ENCODE measurements at regions not wholly inside any gene's neighbourhood (a gene's known extent, or its start where the extent isn't known, plus 50 kb on each side); places are given as distances from the start of the nearest gene placed in this dataset.

DNA sequence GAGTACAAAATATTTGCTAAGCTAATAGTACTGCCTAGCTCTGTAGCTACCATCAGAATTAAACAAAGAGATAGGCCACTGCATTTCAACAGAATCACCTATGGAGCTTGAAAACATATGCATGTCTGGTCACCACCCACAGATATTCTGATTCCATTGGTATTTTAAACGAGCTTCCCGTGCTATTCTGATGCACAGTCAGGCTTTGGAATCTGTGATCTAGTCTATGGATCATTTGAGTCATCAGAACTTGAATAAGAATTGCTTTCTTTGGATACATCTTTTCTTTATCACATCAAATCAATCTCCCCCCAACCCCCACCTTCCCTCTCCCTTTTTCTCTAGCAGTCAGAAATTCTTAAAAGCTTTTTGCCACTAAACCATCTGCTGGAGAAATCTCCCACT, 124.7 kb downstream of the NPIPB5 start:
- no peaks in the 10 kb centered on the region for H3K9me1 ChIP-seq (replicated peaks; ENCODE audit: control insufficient read depth, extremely low read depth, insufficient read depth, low read length)
- no peak overlapping the region for H3K4me3 ChIP-seq (replicated peaks in 1 of 3; ENCODE audit: insufficient read depth in 1 of 3, low read depth in 1 of 3, low read length in 3 of 3)
- H3K4me2 ChIP-seq (ENCODE audit: insufficient read depth, low read length) = no peak overlapping the region
- no TSS peak for BruUV-seq (replicated peaks)
- no peaks in the 10 kb centered on the region for H4K20me1 ChIP-seq (replicated peaks; ENCODE audit: control insufficient read depth, extremely low read depth, insufficient read depth, low read length)
- H3K79me2 ChIP-seq (ENCODE audit: control insufficient read depth, insufficient read depth, low read length) = no peaks in the 10 kb centered on the region
- dilution Hi-C loops (cut with MboI; ENCODE audit: extremely low pct_ligation_motif_present, low sequenced_read_pairs) = no loop called here
- FAIRE-seq (no peak), DNase-seq (ENCODE audit: low read depth, low spot score) (no peak)
- H3K4me1 ChIP-seq (ENCODE audit: control insufficient read depth, extremely low read depth, insufficient read depth, low read length) = no peaks in the 10 kb centered on the region
- ChIA-PET CTCF (interaction anchor here (1.4 to 2.1 kb wide), 2 partner anchors 9 to 17 kb away, joined by 3 to 6 read pairs; no protein-coding TSS in a partner anchor), POLR2A (no interaction called here)
- no peak overlapping the region for H3K9ac ChIP-seq (replicated peaks; ENCODE audit: extremely low read depth, insufficient read depth, low read length)
- no peak for TF ChIP-seq MYC (IDR thresholded peaks at IDR 0.05; ENCODE audit: low read depth, low read length)
- no peak for TF ChIP-seq EZH2 (IDR thresholded peaks at IDR 0.05; ENCODE audit: borderline replicate concordance, low read depth, low read length, severe bottlenecking)
- TF ChIP-seq, protein P1, sequence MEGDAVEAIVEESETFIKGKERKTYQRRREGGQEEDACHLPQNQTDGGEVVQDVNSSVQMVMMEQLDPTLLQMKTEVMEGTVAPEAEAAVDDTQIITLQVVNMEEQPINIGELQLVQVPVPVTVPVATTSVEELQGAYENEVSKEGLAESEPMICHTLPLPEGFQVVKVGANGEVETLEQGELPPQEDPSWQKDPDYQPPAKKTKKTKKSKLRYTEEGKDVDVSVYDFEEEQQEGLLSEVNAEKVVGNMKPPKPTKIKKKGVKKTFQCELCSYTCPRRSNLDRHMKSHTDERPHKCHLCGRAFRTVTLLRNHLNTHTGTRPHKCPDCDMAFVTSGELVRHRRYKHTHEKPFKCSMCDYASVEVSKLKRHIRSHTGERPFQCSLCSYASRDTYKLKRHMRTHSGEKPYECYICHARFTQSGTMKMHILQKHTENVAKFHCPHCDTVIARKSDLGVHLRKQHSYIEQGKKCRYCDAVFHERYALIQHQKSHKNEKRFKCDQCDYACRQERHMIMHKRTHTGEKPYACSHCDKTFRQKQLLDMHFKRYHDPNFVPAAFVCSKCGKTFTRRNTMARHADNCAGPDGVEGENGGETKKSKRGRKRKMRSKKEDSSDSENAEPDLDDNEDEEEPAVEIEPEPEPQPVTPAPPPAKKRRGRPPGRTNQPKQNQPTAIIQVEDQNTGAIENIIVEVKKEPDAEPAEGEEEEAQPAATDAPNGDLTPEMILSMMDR (IDR thresholded peaks at IDR 0.05; ENCODE audit: extremely low read depth in 1 of 2, insufficient read depth in 1 of 2, low read depth in 1 of 2, low read length in 2 of 2) = no peak
- no peak for TF ChIP-seq POLR2A (IDR thresholded peaks at IDR 0.05; ENCODE audit: low read depth, low read length)
- TF ChIP-seq FOS (IDR thresholded peaks at IDR 0.05; ENCODE audit: borderline replicate concordance, insufficient read depth, low read length) = no peak
- TF ChIP-seq, protein P2, sequence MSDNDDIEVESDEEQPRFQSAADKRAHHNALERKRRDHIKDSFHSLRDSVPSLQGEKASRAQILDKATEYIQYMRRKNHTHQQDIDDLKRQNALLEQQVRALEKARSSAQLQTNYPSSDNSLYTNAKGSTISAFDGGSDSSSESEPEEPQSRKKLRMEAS (IDR thresholded peaks at IDR 0.05; ENCODE audit: insufficient read depth, insufficient read length) = no peak
- no peak for TF ChIP-seq GATA2 (IDR thresholded peaks at IDR 0.05; ENCODE audit: insufficient read depth, insufficient read length, low read depth, low read length)
- no peak for TF ChIP-seq POLR2AphosphoS5 (IDR thresholded peaks at IDR 0.05; ENCODE audit: insufficient read depth, low read depth, low read length)
- TF ChIP-seq JUN (IDR thresholded peaks at IDR 0.05; ENCODE audit: borderline replicate concordance, insufficient read depth, insufficient read length, low read depth) = no peak
- no peaks in the 10 kb centered on the region for H3K9me3 ChIP-seq (replicated peaks; ENCODE audit: control insufficient read depth, insufficient read depth, low read length)
- H2AFZ ChIP-seq (ENCODE audit: low read depth, low read length) = no peak overlapping the region
- peaks cover 2 to 9% of the 10 kb centered on the region in 2 experiments for H3K27me3 ChIP-seq (ENCODE audit: control insufficient read depth in 2 of 2, insufficient read depth in 2 of 2, low read length in 2 of 2)
- no peaks in the 10 kb centered on the region for H3K36me3 ChIP-seq (ENCODE audit: control insufficient read depth in 2 of 2, extremely low read depth in 1 of 2, insufficient read depth in 2 of 2, low read length in 2 of 2)
- intact Hi-C loops (cut with micrococcal nuclease) = no loop called here
- H3K27ac ChIP-seq (ENCODE audit: insufficient read depth, low read depth, low read length) = no peak overlapping the region

Data from endothelial cell of umbilical vein (primary cell).